Osteocyte (in vitro differentiated cells): ENCODE measurements at regions not wholly inside any gene's neighbourhood (a gene's known extent, or its start where the extent isn't known, plus 50 kb on each side); places are given as distances from the start of the nearest gene placed in this dataset.

Source experiments
- DNase-seq: peaks from one replicate; pipeline ENCODE4 v3.0.0; 2021; ENCODE audit warnings: mixed read lengths; ENCODE audit not compliant: unreplicated experiment; ENCODE audit errors: extremely low spot score
- H3K27ac Mint-ChIP-seq: one replicate; pipeline ENCODE4 v1.8.0; 2021; ENCODE audit warnings: mild to moderate bottlenecking, mixed read lengths; ENCODE audit not compliant: unreplicated experiment
- H3K27me3 Mint-ChIP-seq: one replicate; pipeline ENCODE4 v1.8.0; 2021; ENCODE audit warnings: mixed read lengths; ENCODE audit not compliant: unreplicated experiment
- H3K36me3 Mint-ChIP-seq: one replicate; pipeline ENCODE4 v1.8.0; 2021; ENCODE audit warnings: mixed read lengths; ENCODE audit not compliant: unreplicated experiment
- H3K4me1 Mint-ChIP-seq: one replicate; pipeline ENCODE4 v1.8.0; 2021; ENCODE audit warnings: mixed read lengths; ENCODE audit not compliant: unreplicated experiment
- H3K4me3 Mint-ChIP-seq: one replicate; pipeline ENCODE4 v1.8.0; 2021; ENCODE audit warnings: mild to moderate bottlenecking, moderate library complexity, mixed read lengths; ENCODE audit not compliant: unreplicated experiment
- H3K9me3 Mint-ChIP-seq: one replicate; pipeline ENCODE4 v1.8.0; 2021; ENCODE audit warnings: mixed read lengths; ENCODE audit not compliant: unreplicated experiment
- TF ChIP-seq, protein P1 (sequence below): fragments of 200-600 bp; sonication (generic); IDR thresholded peaks from 2 replicates; pipeline ENCODE4 v1.5.0; 2021; ENCODE audit warnings: antibody characterized with exemption, mild to moderate bottlenecking, moderate library complexity

DNA sequence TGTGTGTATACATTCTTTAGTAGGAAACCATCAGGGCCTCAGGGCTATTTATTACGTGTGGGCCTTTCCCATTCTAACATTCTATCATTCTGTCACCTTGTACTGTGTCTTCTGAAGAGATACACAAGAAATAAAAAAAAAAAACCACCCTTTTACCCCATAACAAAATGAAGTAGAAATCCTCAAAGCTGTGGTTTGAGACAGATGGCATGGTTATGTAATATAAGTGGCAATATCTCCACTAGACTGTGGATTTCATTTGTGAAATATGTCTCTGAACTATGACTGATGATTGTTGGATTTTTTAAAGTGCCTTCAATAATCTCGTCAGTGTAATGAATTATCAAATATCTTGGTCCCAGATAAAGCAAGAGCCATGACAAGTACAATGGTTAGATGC is 150.0 kb upstream of the BLID start:
- Mint-ChIP-seq H3K4me1 (no peaks in the 10 kb centered on the region), H3K36me3 (no peaks in the 10 kb centered on the region), H3K4me3 (no peak overlapping the region), H3K27me3 (peaks cover 14% of the 10 kb centered on the region), H3K9me3 (no peaks in the 10 kb centered on the region), H3K27ac (no peak overlapping the region)
- TF ChIP-seq, protein P1, sequence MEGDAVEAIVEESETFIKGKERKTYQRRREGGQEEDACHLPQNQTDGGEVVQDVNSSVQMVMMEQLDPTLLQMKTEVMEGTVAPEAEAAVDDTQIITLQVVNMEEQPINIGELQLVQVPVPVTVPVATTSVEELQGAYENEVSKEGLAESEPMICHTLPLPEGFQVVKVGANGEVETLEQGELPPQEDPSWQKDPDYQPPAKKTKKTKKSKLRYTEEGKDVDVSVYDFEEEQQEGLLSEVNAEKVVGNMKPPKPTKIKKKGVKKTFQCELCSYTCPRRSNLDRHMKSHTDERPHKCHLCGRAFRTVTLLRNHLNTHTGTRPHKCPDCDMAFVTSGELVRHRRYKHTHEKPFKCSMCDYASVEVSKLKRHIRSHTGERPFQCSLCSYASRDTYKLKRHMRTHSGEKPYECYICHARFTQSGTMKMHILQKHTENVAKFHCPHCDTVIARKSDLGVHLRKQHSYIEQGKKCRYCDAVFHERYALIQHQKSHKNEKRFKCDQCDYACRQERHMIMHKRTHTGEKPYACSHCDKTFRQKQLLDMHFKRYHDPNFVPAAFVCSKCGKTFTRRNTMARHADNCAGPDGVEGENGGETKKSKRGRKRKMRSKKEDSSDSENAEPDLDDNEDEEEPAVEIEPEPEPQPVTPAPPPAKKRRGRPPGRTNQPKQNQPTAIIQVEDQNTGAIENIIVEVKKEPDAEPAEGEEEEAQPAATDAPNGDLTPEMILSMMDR, result no peak
- no peak for DNase-seq

DNA sequence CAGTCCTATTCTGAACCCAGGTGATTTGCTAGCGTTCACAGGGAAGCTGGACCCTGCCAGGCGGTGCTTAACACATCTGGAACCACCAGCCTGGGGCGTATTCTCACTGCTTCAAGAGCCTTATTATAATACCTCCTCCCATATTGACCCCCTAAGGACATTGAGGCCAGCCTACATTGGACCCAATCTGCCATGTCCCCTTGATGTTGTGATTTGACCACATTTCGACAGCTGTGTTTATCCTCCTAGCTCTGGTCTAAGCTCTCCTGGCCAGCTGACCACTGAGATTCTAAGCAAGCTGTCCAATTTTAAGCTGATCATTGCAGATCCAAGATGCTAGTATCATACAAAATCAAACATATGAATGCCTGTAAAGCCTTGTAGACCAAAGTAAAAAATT is 148.1 kb upstream of the BLID start:
- Mint-ChIP-seq H3K9me3 (no peaks in the 10 kb centered on the region), H3K4me3 (no peak overlapping the region), H3K27me3 (peaks cover 26% of the 10 kb centered on the region), H3K4me1 (no peaks in the 10 kb centered on the region), H3K27ac (no peak overlapping the region), H3K36me3 (no peaks in the 10 kb centered on the region)
- TF ChIP-seq, protein P1, result no peak
- DNase-seq, result no peak

DNA sequence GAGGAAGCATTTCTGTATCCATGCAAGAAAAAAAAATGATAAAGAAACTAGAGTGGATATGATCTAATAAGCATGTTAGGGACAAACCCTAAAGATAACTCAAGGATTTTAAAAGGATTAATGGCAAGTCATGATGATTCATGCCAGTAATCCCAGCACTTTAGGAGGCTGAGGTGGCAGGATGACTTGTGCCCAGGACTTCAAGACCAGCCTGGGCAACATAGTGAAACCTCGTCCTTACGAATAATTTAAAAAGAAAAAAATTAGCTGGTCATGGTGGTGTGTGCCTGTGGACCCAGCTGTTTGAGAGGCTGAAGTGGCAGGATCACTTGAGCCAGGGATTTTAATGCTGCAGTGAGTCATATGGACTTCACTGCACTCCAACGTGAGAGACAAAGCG is 145.5 kb upstream of the BLID start:
- Mint-ChIP-seq H3K27ac (no peak overlapping the region), H3K4me3 (no peak overlapping the region), H3K36me3 (no peaks in the 10 kb centered on the region), H3K4me1 (no peaks in the 10 kb centered on the region), H3K9me3 (no peaks in the 10 kb centered on the region), H3K27me3 (peaks cover 22% of the 10 kb centered on the region)
- TF ChIP-seq, protein P1, result no peak
- DNase-seq, result no peak

DNA sequence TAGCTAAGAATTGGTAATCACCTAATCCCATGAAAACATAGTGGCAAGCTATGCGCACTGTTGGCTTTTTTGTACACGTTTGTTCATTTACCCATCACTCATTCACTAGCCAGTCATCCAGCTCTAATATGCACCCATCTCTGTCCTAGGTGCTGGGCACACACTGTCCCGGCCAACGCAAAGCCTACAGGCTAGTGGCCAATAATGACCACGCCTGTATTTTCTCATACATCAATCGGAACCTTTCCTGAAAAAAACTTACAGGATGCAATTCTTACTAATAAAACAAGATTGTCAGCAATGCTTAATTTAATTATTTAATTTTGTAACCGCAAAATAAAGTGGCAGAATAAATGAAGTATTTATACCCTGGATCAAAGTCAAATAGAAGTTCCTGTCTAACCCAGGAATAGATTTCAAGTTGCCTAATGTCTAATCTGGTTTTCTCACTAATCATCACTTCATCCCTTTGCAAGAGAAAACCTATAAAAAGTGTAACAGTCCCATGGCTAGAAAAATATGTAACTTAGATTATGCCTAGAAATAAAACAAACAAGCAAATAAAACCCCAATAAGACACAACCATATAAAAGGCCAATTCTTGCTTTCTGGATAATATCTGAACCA is 143.3 kb upstream of the BLID start:
- Mint-ChIP-seq H3K27ac (no peak overlapping the region), H3K27me3 (peaks cover 22% of the 10 kb centered on the region), H3K4me3 (no peak overlapping the region), H3K36me3 (no peaks in the 10 kb centered on the region), H3K4me1 (no peaks in the 10 kb centered on the region), H3K9me3 (no peaks in the 10 kb centered on the region)
- TF ChIP-seq, protein P1, result no peak
- no peak for DNase-seq

DNA sequence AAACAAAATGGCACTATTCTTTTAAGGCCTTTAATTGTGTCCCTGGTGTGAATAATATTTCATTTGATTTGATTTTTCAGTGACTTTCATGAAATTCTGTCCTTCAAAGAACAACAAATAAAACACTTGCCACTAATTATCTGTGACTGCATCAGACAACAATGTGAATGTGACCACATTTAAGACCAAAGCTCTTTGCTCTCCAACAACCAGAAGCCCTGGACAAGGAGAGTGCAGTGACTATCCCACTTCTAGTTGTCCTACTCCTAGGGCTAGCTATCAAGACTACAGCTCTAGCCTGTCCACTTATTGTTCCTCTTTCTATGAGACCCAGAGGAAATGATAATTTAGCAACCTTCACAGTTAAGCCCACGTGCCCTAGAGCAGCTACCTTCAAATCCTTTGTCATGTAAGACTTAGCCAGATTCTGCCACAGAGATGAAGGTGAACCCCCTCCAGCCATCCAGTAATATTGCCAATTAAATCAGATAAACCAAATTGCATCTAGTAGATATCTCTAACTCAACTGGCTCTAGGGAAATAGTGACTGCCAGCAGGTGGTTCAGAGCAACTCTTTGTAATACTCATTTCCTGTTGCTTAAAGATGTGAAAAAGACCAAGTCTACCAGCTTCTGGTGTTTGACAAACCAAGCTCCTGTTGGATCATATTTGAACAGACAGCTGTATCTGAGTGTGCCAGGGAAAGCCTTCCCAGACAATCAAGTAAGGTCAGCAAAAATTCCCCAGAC is 142.6 kb upstream of the BLID start:
- H3K36me3 Mint-ChIP-seq, result no peaks in the 10 kb centered on the region
- H3K4me3 Mint-ChIP-seq, result no peak overlapping the region
- H3K27ac Mint-ChIP-seq, result no peak overlapping the region
- TF ChIP-seq, protein P1, result no peak
- peaks cover 21% of the 10 kb centered on the region for H3K27me3 Mint-ChIP-seq
- H3K9me3 Mint-ChIP-seq, result no peaks in the 10 kb centered on the region
- no peak for DNase-seq
- no peaks in the 10 kb centered on the region for H3K4me1 Mint-ChIP-seq
